GM18517 (cell line): ENCODE measurements at regions not wholly inside any gene's neighbourhood (a gene's known extent, or its start where the extent isn't known, plus 50 kb on each side); places are given as distances from the start of the nearest gene placed in this dataset.

Experiments
- ATAC-seq: cut with Tn5 transposase; IDR thresholded peaks from one replicate; pipeline ENCODE4 v1.9.1; 2021; ENCODE audit warnings: mild to moderate bottlenecking, moderate library complexity; ENCODE audit not compliant: unreplicated experiment

DNA sequence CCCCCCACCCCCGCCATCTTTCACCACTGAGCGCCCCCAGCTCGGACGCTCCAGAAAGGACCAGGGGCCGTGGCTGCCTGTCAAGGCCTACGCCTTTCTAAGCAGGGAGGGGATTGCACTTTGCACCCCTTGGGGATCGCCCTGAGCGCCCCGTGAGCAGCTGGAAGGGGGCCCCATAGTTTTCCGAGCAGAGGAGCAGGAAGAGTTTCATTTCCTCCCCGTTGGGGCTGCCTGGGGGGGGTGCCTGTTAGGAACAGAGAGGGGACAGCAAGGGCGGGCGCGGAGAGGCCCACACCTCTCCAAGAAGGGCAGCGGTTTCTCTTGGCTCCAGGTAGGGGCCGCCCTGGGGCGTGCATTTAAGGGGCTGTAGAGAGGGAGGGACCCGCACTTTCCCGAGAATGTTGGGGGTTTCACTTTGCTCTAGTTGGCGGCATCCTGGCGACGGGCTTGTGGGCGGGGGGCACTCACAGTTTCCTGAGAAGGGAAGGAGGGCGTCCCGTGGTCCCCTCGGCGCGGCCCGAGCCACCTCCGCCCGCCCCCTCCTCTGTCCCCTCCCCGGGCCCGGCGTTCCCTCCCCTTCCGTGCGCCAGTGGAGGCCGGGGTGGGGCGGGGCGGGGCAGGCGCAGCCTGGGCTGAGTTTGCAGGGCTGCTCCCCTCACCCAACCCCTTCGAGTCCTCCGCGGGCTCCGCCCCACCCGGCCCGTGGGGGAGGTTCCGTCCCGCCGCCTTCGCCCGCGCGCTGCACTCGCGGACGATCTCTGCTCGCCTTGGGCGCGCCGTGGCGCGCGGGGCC lies 82.3 kb upstream of the CD99 start:
- peak; percentile 74 for ATAC-seq

DNA sequence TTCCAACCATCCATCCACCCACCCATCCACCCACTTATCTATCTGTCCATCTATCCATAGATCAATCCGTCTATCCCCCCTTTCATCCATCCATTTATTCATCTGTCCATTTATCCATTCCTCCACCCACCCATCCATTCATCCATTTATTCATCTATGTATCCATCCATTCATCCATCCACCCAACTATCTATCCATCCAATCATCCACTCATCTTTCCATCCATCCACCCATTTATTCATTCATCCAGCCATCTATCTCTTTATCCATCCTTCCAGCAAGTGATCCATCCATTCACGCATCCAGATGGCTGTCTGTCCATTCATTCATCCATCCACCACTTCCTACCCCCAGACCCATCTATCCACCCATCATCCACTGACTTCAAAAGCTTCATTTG lies 84.0 kb upstream of the CD99 start:
- no peak for ATAC-seq

DNA sequence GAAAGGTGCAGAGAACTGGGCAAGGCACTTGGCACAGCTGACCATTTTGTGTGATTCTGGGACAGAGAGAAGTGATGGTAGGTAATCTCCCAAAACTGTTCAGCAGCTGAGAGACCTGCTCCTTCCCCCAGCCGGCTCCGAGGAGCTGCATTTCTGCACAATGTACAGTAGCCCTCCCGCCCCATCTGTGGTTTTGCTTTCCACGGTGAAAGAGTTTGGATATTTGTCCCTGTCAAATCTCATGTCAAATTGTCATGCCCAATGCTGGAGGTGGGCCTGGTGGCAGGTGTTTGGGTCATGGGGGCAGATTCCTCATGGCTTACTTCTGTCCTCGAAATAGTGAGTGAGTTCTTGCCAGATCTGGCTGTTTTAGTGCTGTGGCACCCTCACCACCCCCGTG lies 90.5 kb upstream of the CD99 start:
- no peak for ATAC-seq

DNA sequence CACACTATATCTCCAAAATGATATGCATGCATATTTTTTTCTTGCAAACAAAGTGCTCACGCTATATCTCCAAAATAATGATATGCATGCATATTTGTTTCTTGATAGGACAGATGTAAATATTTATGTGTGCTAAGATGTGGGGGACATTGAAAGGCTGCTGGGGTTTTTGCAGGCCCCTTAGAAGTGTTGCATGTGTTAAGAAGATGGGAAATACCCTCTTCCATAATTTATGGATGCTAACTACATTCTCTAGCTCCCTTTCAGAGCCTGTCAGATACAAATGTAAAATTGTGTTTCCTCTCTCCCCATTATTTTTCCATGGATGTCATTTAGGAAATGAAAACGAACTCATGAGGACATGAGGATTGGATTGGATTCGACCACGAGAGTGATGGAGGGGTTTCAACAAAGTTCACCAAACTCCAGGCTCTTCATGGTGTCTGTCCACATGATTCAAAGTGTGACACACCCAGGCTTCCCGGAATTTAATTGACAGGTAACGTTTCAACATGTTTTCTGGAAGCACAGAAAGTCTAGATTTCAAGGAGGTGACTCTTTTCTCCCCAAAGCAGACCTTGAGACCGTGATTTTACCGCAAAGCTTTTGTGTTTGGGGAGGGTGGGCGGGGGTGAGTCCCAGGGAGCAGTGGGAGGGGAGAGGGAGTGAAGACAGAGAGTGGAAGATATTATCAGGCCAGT lies 94.4 kb upstream of the CD99 start:
- ATAC-seq: no peak

DNA sequence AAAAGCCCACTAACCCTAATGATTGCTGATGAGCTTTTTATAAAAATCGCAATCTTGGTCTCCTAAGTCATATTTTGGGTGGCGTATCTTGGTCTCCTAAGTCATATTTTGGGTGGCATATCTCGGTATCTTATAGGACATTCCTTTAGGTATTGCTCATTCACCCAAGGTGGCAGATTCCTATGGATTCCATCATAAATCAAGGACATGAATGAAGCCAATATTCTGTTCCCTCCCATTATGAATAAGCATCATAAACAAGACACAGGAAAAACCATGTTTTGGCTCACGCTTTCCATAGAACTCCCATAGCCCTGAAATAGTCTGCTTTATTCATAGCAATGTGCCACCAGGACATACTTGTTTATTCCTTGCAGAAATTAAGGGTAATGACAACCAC lies 95.0 kb upstream of the CD99 start:
- ATAC-seq: no peak

GRCh38 chrX:2595258-2595657 lies 94.5 kb upstream of the DHRSX start:
- ATAC-seq: no peak

DNA sequence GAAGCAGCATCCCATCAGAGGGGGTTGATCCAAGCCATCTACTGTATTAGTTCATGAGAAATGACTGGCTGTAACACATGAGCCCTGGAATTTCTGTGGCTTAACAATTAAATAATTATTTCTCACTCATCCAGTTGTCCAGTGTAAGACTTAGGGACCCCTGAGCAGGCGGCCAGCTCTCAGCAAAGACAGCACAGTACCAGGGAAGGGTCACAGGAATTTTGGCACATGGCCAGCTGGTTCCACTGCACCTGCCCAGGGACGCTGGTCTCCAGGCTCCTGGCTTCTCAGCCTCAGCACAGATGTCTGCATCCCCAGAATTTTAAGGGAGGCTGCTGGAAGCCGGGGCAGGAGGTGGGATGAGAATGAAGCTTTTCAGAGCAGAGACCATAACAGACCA lies 93.7 kb upstream of the DHRSX start:
- ATAC-seq: no peak

GRCh38 chrX:2592279-2592678 lies 91.5 kb upstream of the DHRSX start:
- no peak for ATAC-seq

GRCh38 chrX:2589186-2590020 lies 88.6 kb upstream of the DHRSX start:
- no peak for ATAC-seq

- ATAC-seq: no peak
These were observed 87.3 kb upstream of the DHRSX start for GRCh38 chrX:2588049-2588448.

- no peak for ATAC-seq
These were observed 86.4 kb upstream of the DHRSX start for GRCh38 chrX:2587146-2587545.

GRCh38 chrX:2585158-2585470 lies 84.3 kb upstream of the DHRSX start:
- no peak for ATAC-seq

- ATAC-seq: no peak
These were observed 83.7 kb upstream of the DHRSX start for GRCh38 chrX:2584251-2585157.

DNA sequence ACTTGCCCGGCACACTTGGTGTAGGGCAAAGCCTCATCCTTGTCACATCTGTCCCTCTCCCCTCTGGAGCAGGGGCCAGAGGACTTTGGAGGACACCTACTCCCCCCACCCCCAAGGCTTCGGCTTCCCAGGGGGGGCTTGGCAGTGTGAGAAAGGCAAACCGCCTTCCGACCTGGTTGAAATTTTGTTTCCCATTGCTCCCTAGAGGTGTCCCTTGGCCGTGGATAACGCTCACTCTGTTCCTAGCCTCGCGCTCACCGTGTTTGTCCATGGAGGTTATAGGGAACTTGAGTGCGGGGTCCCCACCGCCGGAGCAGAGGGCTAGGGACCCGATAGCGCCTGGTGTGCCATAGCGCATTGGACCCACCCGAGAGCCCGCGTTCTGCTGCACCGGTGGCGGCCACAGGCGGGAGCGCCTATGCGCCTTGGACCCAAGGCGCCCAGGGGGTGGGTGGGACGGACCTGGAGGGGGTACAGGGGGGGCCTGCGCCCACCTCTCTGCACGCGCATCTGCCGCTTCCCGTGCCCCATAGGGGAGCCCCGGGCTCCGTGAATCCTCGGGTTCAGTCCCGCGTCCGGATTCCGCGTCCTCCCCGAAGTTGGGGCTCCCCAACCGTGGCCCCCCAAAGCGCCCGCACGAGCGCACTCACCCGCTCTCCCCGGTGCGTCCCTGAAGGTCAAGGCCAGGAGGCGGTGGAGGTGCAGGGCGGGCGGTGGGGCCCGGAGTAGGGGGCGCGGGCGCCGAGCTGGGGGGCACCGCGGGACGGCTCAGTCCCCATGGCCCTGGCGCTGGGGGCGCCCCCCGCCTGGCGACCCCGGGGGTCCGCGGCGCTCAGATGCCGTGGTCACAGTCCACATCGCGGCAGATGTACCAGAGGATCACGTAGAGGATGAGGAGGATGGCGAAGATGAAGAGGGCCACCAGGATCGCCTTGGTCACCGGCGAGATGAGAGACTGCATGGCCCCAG lies 82.7 kb upstream of the DHRSX start:
- no peak for ATAC-seq

DNA sequence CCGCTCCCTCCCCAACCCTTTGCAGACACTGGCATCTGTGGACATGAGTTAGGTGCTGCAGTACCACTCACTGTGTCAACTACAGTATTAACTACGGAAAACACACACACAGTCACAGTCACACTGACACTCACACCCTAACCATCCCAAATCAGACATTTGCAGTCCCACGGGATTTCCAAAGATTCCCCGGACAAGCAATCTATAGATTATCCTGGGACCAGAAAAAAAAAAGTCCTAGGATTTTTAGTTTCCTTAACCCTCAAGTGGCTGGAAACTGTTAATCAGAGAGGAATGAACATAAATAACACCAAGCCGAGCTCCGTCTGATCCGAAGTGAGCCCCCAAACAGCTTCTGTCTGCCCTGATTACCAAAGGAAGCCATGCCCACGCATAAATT lies 81.9 kb upstream of the DHRSX start:
- no peak for ATAC-seq

DNA sequence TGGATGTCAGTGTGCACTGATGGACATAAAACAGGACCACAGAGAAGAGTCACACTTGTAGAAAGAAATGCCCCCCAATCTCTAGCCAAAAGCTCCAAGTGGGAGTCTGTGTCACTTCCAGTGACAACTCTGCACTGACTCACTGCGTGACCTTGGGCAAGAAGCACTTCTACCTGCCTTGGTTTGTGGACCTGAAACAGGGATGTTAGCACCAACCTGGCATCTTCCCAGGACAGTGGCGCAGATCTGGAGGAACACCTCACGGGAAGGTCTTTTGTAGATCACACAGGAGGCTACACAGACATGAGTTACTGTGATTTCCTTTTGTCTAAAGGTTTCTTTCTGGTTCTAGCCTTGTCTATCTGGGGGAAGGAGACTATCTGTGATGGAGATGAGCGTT lies 80.5 kb upstream of the DHRSX start:
- ATAC-seq: no peak

DNA sequence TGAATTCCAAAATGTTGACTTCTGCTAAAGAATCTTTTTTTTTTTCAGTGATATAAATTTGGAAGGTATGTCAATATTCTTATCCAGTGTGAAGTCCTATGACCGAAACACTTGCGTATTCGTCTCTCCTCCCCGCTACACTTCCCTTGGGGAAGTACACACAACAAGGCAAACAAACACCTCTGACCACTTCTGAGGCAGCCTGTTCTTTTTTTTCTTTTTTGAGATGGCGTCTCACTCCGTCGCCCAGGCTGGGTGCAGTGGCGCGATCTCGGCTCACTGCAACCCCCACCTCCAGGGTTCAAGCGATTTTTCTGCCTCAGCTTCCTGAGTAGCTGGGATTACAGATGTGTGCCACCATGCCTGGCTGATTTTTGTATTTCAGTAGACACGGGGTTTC lies 78.1 kb upstream of the DHRSX start:
- ATAC-seq: no peak

DNA sequence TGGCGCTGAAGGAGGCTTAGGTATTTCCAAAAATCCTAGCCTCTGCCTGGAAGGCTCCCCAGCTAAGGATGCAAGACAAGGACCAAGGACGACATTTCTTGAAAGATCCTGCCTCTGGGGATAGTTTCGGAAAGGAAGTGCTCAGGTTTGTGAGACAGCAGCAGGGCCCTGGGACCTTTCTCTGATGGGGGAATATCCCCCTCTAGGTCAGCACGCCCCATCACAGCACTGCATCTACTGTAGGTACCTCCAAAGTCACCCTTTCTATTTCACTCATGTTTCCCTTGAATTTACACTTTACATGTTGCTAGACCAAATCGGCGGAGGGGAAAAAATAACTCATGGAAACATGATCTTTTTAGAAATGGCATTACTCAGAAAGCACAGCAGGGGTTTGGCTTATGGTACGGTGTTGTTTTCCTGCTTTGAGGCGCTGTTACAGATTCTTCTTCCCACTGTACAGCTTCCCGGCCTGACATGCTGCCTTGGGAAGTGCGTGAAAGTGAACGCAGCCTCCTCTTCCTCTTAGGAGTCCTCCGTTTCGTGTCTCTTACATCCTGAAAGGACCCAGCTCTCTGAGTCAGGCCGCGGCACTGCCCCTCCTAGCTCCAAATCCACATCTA lies 77.2 kb upstream of the DHRSX start:
- no peak for ATAC-seq

GRCh38 chrX:2576793-2577192 lies 76.0 kb upstream of the DHRSX start:
- ATAC-seq: no peak
